Hypothalamus (tissue), 51 donors: ENCODE measurements at regions not wholly inside any gene's neighbourhood (a gene's known extent, or its start where the extent isn't known, plus 50 kb on each side); places are given as distances from the start of the nearest gene placed in this dataset.

ENCODE experiments used
- DNase-seq, 51 donors: peaks; one replicate each; lab custom pipeline; 2025; lab: John Stamatoyannopoulos, UW

DNA sequence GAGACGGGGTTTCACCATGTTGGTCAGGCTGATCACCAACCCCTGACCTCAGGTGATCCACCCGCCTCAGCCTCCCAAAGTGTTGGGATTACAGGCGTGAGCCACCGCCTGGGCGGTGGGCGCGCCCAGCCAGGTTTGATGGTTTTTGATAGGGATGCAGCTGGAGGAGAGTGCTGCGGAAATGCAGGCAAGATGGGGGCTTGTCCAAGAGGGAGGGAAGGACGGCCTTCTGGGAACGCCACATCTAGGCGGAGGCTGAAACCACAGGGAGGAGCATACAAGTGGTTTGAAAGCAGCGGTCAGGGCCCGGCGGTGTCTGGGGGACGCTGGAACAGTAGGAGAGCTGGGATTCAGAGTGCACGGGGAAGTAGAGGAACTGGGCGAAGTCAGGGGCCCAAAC lies 134.6 kb downstream of the VRK1 start:
- DNase-seq: no peak

DNA sequence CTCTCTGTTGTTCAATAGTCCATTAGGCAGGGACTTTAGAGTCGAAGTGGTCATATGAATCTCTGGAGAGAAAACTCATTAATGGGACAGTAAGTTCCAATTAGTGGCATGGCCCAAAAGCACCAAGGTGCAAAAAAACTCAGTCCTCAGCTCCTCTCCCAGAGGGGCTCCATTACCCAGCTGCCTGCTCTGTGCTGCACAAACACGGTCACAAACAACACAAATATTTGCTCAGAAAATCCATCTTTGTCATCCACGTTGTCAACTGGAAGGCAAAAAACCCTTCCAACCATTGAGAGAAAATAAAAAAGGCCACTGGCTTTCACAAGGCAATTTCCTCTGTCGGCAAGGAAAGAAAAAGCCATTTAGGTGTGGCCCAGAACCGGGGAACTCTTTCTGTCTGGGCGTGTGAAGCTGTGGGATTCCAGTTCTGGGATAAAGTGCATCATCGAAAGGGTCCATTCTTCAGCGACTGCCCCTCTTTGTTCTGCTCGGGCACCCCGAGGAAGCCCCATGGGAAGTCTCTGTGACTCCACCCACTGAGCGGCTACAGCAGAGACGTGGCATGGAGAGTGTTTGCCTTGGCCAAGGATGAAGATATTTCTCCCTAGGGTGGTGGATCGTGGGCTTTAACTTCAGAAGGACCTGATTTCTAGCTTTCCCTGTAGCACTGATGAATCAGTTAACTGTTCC lies 137.6 kb downstream of the VRK1 start:
- no peak for DNase-seq

GRCh38 chr14:96938946-96939345 lies 141.8 kb downstream of the VRK1 start:
- DNase-seq: no peak

DNA sequence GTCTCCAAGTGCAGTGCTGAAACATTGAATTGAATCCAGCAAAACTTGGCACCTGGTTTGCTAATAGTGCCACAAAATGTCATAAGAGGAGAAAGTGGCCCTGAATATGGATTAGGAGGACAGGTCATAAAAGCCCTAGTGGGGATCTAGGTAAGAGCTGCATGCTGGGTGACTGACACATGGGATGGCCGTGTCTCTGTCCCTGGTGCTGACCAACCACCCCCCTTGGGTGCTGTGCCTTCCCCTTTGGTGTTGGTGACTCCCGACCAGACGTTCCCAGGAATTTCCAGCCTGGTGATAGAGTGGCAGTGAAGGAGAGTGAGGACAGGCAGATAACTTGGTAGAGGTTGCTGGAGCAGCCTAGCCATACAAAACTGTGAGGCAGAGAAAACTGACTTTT lies 142.8 kb downstream of the VRK1 start:
- DNase-seq: no peak

GRCh38 chr14:96944297-96944696 lies 147.1 kb downstream of the VRK1 start:
- DNase-seq: no peak

- no peak for DNase-seq
Observed at GRCh38 chr14:96945721-96946120, 148.5 kb downstream of the VRK1 start.

- peak in 1 of 51 donors; percentile 1 for DNase-seq
Observed at GRCh38 chr14:96949594-96949993, 152.4 kb downstream of the VRK1 start.

GRCh38 chr14:96951511-96951910 lies 154.3 kb downstream of the VRK1 start:
- DNase-seq: no peak

GRCh38 chr14:96953087-96953874 lies 156.1 kb downstream of the VRK1 start:
- DNase-seq: no peak

DNA sequence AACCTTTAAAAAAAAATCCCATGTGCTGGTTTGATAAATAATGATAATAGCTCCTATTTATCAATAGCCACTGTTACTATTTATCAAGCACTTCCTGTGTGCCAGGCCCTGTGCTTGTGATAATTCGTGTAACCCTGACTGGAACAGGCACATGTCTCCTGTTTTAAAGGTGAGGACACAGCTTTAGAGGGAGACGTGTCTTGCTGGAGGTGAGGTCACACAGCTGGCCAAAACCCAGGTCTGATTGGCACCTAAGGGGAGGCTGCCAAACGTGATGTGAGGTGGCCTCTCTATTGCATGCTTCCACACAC lies 156.6 kb downstream of the VRK1 start:
- no peak for DNase-seq

DNA sequence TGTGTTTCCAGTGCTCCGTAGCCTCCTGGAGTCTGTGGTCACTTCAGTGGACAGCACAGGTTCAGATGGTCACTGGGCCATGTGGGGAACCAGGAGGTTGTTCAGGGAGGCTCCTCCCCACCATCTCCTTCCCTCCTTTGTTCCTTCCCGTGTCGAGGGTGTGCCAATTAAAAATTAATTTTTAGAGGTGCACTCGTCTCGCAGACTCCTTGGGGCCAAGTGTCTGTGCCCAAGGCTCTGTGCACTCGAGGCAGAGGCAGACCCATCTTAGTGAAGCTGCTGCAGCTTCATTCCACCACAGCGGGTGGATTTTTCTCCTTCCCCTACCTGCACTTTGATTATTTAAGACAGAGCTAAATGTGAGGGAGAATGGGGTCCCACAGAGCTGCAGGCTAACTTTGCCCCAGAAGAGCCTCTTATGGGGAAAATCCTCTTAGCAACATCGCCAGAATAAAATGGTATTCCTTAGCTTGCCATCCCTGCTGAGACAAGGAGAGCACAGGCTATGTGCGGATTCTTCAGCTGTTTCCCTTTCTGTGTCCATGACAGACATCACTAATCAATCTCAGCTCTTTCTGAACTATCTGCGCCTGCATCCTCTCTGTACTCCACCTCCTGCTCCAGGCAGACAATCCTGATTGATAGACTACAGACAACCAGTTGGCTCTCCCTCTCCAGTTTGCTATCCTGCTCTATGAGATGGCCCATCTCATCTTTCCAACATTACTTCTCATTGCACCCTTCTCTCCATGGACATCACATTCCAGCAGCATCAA lies 159.5 kb downstream of the VRK1 start:
- no peak for DNase-seq

- DNase-seq: no peak
Observed at GRCh38 chr14:96958057-96958456, 160.9 kb downstream of the VRK1 start.

- DNase-seq: no peak
Observed at GRCh38 chr14:96959992-96960391, 162.8 kb downstream of the VRK1 start.

- no peak for DNase-seq
Observed at GRCh38 chr14:96960598-96961116, 163.5 kb downstream of the VRK1 start.

DNA sequence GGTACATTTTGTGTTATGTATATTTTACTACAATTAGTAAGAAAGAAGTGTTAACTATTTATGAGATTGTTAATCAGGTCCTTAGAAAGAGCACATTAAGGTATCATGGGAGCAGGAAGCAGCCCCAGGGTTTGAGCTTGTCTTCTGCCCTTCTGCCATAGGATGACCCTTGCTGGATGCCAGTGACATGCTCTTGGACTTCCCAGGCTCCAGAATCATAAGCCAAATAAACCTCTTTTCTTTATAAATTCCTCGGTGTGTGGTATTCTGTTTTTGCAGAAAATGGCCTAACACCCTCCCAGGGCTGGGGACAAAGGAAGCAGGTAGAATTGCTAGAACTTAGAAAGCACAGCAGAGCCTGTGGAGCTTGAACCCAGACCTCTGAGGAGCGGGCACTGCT lies 164.7 kb downstream of the VRK1 start:
- no peak for DNase-seq

DNA sequence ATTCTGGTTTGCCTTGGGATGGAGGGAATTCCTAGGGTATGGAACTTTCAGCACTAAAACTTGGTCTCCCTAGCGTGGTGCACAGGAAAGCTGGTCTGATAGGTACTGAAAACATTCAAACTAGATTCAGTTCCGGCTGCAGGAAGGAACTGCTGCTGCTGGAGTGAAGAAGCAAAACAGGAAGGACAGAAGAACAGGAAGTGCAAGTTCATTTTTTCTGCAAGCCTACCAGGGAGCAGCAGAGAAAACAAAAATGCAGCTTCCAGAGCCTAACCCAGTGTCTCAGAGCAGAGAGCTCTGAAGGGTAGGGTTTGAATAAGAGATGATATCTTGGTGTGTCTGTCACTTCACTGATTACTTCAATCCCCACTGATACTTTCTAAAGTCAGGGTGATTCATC lies 165.2 kb downstream of the VRK1 start:
- no peak for DNase-seq

GRCh38 chr14:96964726-96965415 lies 167.7 kb downstream of the VRK1 start:
- DNase-seq: no peak

GRCh38 chr14:96965885-96966595 lies 168.9 kb downstream of the VRK1 start:
- no peak for DNase-seq

- no peak for DNase-seq
Observed at GRCh38 chr14:96975116-96975515, 177.9 kb downstream of the VRK1 start.
